PC-9 (cell line): ENCODE measurements at regions not wholly inside any gene's neighbourhood (a gene's known extent, or its start where the extent isn't known, plus 50 kb on each side); places are given as distances from the start of the nearest gene placed in this dataset.

Experiments
- BruUV-seq: library from RNA; stranded (reverse); fragments of 400-500 nt; replicated peaks from 2 replicates; lab custom pipeline; 2021; lab: Mats Ljungman, UMichigan
- CTCF ChIA-PET: fragments of 300-600 bp; sonication (Branson Sonifier 250); formaldehyde crosslinking; loops from one replicate; lab custom pipeline; 2022; ENCODE audit warnings: antibody characterized with exemption; lab: Charles Lee
- POLR2A ChIA-PET: fragments of 300-600 bp; sonication (Branson Sonifier 250); formaldehyde crosslinking; loops from one replicate; lab custom pipeline; 2022; ENCODE audit warnings: antibody characterized with exemption; ENCODE audit not compliant: unreplicated experiment; lab: Charles Lee
- DNase-seq, 2 experiments: peaks; one replicate each; pipeline versions ENCODE4 v3.0.0 to v3.0.0-alpha.2; 2015 to 2022; ENCODE audit warnings: mixed read lengths in 1 of 2
- H2AFZ ChIP-seq: fragments of 200-600 bp; sonication (generic); 2 replicates; pipeline ENCODE4 v1.8.1; 2017; ENCODE audit warnings: antibody characterized with exemption
- H3F3A ChIP-seq: fragments of 200-600 bp; sonication (generic); 2 replicates; pipeline ENCODE4 v1.8.1; 2017; ENCODE audit warnings: antibody characterized with exemption, mild to moderate bottlenecking, low read depth; ENCODE audit not compliant: insufficient read depth
- H3K27ac ChIP-seq: fragments of 200-600 bp; sonication (generic); 2 replicates; pipeline ENCODE4 v1.6.1; 2016; ENCODE audit warnings: mixed run types
- H3K27me3 ChIP-seq: fragments of 200-600 bp; sonication (generic); 2 replicates; pipeline ENCODE4 v1.6.1; 2016; ENCODE audit warnings: low read depth, mixed run types; ENCODE audit not compliant: insufficient read depth
- H3K36me3 ChIP-seq: fragments of 200-600 bp; sonication (generic); 2 replicates; pipeline ENCODE4 v1.6.1; 2016; ENCODE audit warnings: low read depth, mixed run types
- H3K4me1 ChIP-seq: fragments of 200-600 bp; sonication (generic); replicated peaks from 2 replicates; pipeline ENCODE4 v1.6.1; 2016; ENCODE audit warnings: mixed run types; ENCODE audit not compliant: insufficient read depth
- H3K4me2 ChIP-seq: fragments of 200-600 bp; sonication (generic); 2 replicates; pipeline ENCODE4 v1.6.1; 2017; ENCODE audit warnings: mixed run types
- H3K4me3 ChIP-seq: fragments of 200-600 bp; sonication (generic); 2 replicates; pipeline ENCODE4 v1.6.1; 2016; ENCODE audit warnings: mixed run types
- H3K79me2 ChIP-seq: fragments of 200-600 bp; sonication (generic); 2 replicates; pipeline ENCODE4 v1.6.1; 2017; ENCODE audit warnings: low read depth, mixed run types
- H3K9me2 ChIP-seq: fragments of 200-600 bp; sonication (generic); 2 replicates; pipeline ENCODE4 v1.8.1; 2017; ENCODE audit warnings: mild to moderate bottlenecking; ENCODE audit not compliant: insufficient read depth
- H3K9me3 ChIP-seq: fragments of 200-600 bp; sonication (generic); 2 replicates; pipeline ENCODE4 v1.8.1; 2016; ENCODE audit warnings: low read depth; ENCODE audit not compliant: insufficient read depth
- H4K20me1 ChIP-seq: fragments of 200-600 bp; sonication (generic); 2 replicates; pipeline ENCODE4 v1.8.1; 2017; ENCODE audit not compliant: insufficient read depth
- EZH2 ChIP-seq: fragments of 200-600 bp; sonication (generic); IDR thresholded peaks from 2 replicates; pipeline ENCODE4 v1.8.0; 2017; ENCODE audit warnings: antibody characterized with exemption, low read depth
- intact Hi-C: fragments of 100-400 bp; cut with micrococcal nuclease; formaldehyde crosslinking; loops from one replicate; pipeline ENCODE4 v1.10.0; 2022; ENCODE audit not compliant: unreplicated experiment
- TF ChIP-seq, protein P1 (sequence below): fragments of 200-600 bp; sonication (generic); conservative IDR thresholded peaks from 2 replicates; pipeline ENCODE4 v1.6.1; 2017; ENCODE audit warnings: mixed run types, antibody characterized with exemption, mild to moderate bottlenecking, moderate library complexity

DNA sequence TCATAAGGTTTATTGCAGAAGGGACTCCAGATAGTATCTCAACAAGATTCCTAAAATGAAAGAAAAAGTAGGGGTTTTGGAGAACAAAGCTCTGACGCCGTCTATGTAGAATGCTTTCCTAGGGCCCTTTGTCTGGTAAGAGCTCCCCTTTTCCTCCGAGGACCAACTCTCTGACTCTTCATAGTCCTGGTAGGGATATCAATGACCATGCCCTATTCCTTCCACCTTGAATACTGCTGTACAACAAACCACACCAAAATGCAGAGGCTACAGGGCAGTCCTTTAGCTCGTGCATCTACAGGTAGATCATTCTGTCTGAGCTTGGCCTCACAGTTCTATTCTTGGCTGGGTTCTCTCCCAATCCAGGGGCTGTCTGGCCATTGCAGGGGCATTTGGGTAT, 190.3 kb downstream of the WDR11 start:
- BruUV-seq = no TSS peak
- H3K9me3 ChIP-seq = no peaks in the 10 kb centered on the region
- no peaks in the 10 kb centered on the region for H3K9me2 ChIP-seq
- no peaks in the 10 kb centered on the region for H3K79me2 ChIP-seq
- no peak overlapping the region for H3K4me2 ChIP-seq
- no peaks in the 10 kb centered on the region for H4K20me1 ChIP-seq
- CTCF ChIA-PET = no interaction called here
- H3K4me1 ChIP-seq = no peaks in the 10 kb centered on the region
- no peak overlapping the region for H3K4me3 ChIP-seq
- no peak overlapping the region for H3K27ac ChIP-seq
- H3K27me3 ChIP-seq = peaks cover 18% of the 10 kb centered on the region
- intact Hi-C loops = no loop called here
- POLR2A ChIA-PET = no interaction called here
- no peaks in the 10 kb centered on the region for H3K36me3 ChIP-seq
- TF ChIP-seq, protein P1, sequence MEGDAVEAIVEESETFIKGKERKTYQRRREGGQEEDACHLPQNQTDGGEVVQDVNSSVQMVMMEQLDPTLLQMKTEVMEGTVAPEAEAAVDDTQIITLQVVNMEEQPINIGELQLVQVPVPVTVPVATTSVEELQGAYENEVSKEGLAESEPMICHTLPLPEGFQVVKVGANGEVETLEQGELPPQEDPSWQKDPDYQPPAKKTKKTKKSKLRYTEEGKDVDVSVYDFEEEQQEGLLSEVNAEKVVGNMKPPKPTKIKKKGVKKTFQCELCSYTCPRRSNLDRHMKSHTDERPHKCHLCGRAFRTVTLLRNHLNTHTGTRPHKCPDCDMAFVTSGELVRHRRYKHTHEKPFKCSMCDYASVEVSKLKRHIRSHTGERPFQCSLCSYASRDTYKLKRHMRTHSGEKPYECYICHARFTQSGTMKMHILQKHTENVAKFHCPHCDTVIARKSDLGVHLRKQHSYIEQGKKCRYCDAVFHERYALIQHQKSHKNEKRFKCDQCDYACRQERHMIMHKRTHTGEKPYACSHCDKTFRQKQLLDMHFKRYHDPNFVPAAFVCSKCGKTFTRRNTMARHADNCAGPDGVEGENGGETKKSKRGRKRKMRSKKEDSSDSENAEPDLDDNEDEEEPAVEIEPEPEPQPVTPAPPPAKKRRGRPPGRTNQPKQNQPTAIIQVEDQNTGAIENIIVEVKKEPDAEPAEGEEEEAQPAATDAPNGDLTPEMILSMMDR = no peak
- no peak for TF ChIP-seq EZH2
- H2AFZ ChIP-seq = no peak overlapping the region
- no peaks in the 10 kb centered on the region for H3F3A ChIP-seq
- DNase-seq = no peak

- DNase-seq = no peak
- no TSS peak for BruUV-seq
- TF ChIP-seq, protein P1 = no peak
- TF ChIP-seq EZH2 = no peak
- CTCF ChIA-PET = no interaction called here
- Histone ChIP-seq H3K4me3 (no peak overlapping the region), H3K4me1 (no peaks in the 10 kb centered on the region), H3K36me3 (no peaks in the 10 kb centered on the region), H3K4me2 (no peak overlapping the region), H3K9me2 (no peaks in the 10 kb centered on the region), H3K79me2 (no peaks in the 10 kb centered on the region), H4K20me1 (no peaks in the 10 kb centered on the region), H3K27me3 (peaks cover 18% of the 10 kb centered on the region), H2AFZ (no peak overlapping the region), H3K9me3 (no peaks in the 10 kb centered on the region), H3F3A (no peaks in the 10 kb centered on the region), H3K27ac (no peak overlapping the region)
- intact Hi-C loops = no loop called here
- POLR2A ChIA-PET = no interaction called here
These were observed 190.7 kb downstream of the WDR11 start for GRCh38 chr10:121041906-121042305.

GRCh38 chr10:121042342-121042741, 191.2 kb downstream of the WDR11 start:
- Histone ChIP-seq H3K4me1 (no peaks in the 10 kb centered on the region), H2AFZ (no peak overlapping the region), H3K9me2 (no peaks in the 10 kb centered on the region), H3K9me3 (no peaks in the 10 kb centered on the region), H3K36me3 (no peaks in the 10 kb centered on the region), H3K79me2 (no peaks in the 10 kb centered on the region), H3F3A (no peaks in the 10 kb centered on the region), H3K4me2 (no peak overlapping the region), H3K27ac (no peak overlapping the region), H3K27me3 (peaks cover 18% of the 10 kb centered on the region), H3K4me3 (no peak overlapping the region), H4K20me1 (no peaks in the 10 kb centered on the region)
- ChIA-PET CTCF (no interaction called here), POLR2A (no interaction called here)
- intact Hi-C loops = no loop called here
- TF ChIP-seq, protein P1 = no peak
- no peak for TF ChIP-seq EZH2
- no peak for DNase-seq
- no TSS peak for BruUV-seq
